ENCODE measurements at regions not wholly inside any gene's neighbourhood (a gene's known extent, or its start where the extent isn't known, plus 50 kb on each side); places are given as distances from the start of the nearest gene placed in this dataset.

- DNase-seq: no peak
These were observed 409.3 kb upstream of the TBX3 start for GRCh38 chr12:115093261-115093660.

- no peak for DNase-seq
These were observed 406.8 kb upstream of the TBX3 start for GRCh38 chr12:115090783-115091182.

GRCh38 chr12:115088995-115089841 is 405.2 kb upstream of the TBX3 start:
- DNase-seq: no peak

GRCh38 chr12:115088328-115088994 is 404.5 kb upstream of the TBX3 start:
- peak; percentile 34 for DNase-seq

- DNase-seq: no peak
These were observed 401.6 kb upstream of the TBX3 start for GRCh38 chr12:115085594-115085993.

- DNase-seq: no peak
These were observed 395.8 kb upstream of the TBX3 start for GRCh38 chr12:115079760-115080159.

- DNase-seq: no peak
These were observed 395.0 kb upstream of the TBX3 start for GRCh38 chr12:115078990-115079389.

- no peak for DNase-seq
These were observed 394.4 kb upstream of the TBX3 start for GRCh38 chr12:115078334-115078733.

- no peak for DNase-seq
These were observed 391.7 kb upstream of the TBX3 start for GRCh38 chr12:115075552-115076170.

GRCh38 chr12:115074617-115075016 is 390.6 kb upstream of the TBX3 start:
- DNase-seq: no peak

GRCh38 chr12:115072712-115073111 is 388.7 kb upstream of the TBX3 start:
- no peak for DNase-seq

GRCh38 chr12:115070313-115070712 is 386.3 kb upstream of the TBX3 start:
- DNase-seq: no peak

- no peak for DNase-seq
These were observed 380.3 kb upstream of the TBX3 start for GRCh38 chr12:115064296-115064695.

GRCh38 chr12:115062741-115063140 is 378.8 kb upstream of the TBX3 start:
- DNase-seq: no peak

GRCh38 chr12:115060477-115061168 is 376.6 kb upstream of the TBX3 start:
- peak; percentile 23 for DNase-seq

GRCh38 chr12:115057445-115057844 is 373.5 kb upstream of the TBX3 start:
- no peak for DNase-seq

- no peak for DNase-seq
These were observed 367.4 kb upstream of the TBX3 start for GRCh38 chr12:115051378-115051777.

GRCh38 chr12:115049614-115050013 is 365.6 kb upstream of the TBX3 start:
- no peak for DNase-seq

- no peak for DNase-seq
These were observed 362.8 kb upstream of the TBX3 start for GRCh38 chr12:115046805-115047204.

- no peak for DNase-seq
These were observed 360.1 kb upstream of the TBX3 start for GRCh38 chr12:115044073-115044472.

GRCh38 chr12:115043079-115043478 is 359.1 kb upstream of the TBX3 start:
- no peak for DNase-seq

GRCh38 chr12:115042341-115042740 is 358.4 kb upstream of the TBX3 start:
- no peak for DNase-seq

- DNase-seq: no peak
These were observed 353.9 kb upstream of the TBX3 start for GRCh38 chr12:115037830-115038229.

All from NCI-H1092 treated with DMSO at 0.1 percent for 48 hours (cell line).